ENCODE measurements at regions not wholly inside any gene's neighbourhood (a gene's known extent, or its start where the extent isn't known, plus 50 kb on each side); places are given as distances from the start of the nearest gene placed in this dataset.
"Not testable (repeated sequence)": the region's sequence is repeated elsewhere in the genome, so short reads cannot be mapped to it uniquely, and the experiment has no call there.

DNA sequence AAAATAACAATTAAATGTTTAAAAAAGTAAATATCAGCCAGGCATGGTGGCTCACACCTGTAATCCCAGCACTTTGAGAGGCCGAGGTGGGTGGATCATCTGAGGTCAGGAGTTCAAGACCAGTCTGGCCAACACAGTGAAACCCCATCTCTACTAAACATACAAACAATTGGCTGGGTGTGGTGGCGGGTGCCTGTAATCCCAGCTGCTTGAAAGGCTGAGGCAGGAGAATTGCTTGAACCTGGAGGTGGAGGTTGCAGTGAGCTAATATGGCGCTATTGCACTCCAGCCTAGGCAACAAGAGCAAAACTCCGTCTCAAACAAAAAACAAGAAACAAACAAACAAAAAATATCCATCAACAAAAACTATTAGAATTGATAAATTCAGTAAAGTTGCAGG is 77.5 kb downstream of the SNX5 start:
- H3K27ac ChIP-seq (ENCODE audit: low read depth, low read length); H3K4ac ChIP-seq (ENCODE audit: low read depth, low read length); H3K9me3 ChIP-seq (ENCODE audit: insufficient read depth, low read depth, low read length); H3K9ac ChIP-seq (ENCODE audit: low read length); H4K12ac ChIP-seq (ENCODE audit: low read depth, low read length); H2AFZ ChIP-seq (ENCODE audit: insufficient read depth, low read length, poor library complexity); H2AK5ac ChIP-seq (ENCODE audit: low read length); DNase-seq; H3K79me1 ChIP-seq (ENCODE audit: low read length); H4K91ac ChIP-seq (ENCODE audit: low read depth, low read length); H2BK5ac ChIP-seq (ENCODE audit: low read depth, low read length, poor library complexity); H3K4me3 ChIP-seq (ENCODE audit: low read depth, low read length); H4K8ac ChIP-seq (ENCODE audit: low read depth, low read length); H3K4me2 ChIP-seq (ENCODE audit: low read length); H3K14ac ChIP-seq (ENCODE audit: low read length); H2BK12ac ChIP-seq (ENCODE audit: low read length); H3K4me1 ChIP-seq (ENCODE audit: control insufficient read depth in 1 of 2, insufficient read depth in 2 of 2, low read length in 2 of 2); H2BK120ac ChIP-seq (ENCODE audit: insufficient read depth, low read length, poor library complexity); H3K36me3 ChIP-seq (ENCODE audit: control insufficient read depth in 1 of 2, insufficient read depth in 2 of 2, low read length in 2 of 2); H3K23ac ChIP-seq (ENCODE audit: low read length); H3K79me2 ChIP-seq (ENCODE audit: control insufficient read depth, insufficient read depth, low read length, poor library complexity); H3K27me3 ChIP-seq (ENCODE audit: insufficient read depth, low read length); H3K18ac ChIP-seq (ENCODE audit: low read length): not testable (repeated sequence)
- no CpG with 5 or more reads among the region's 4 CpGs for WGBS (ENCODE audit: extremely low coverage, insufficient coverage, insufficient read length)

GRCh38 chr20:17890330-17890729 is 78.3 kb downstream of the SNX5 start:
- Histone ChIP-seq H3K27me3 (ENCODE audit: insufficient read depth, low read length) (no peaks in the 10 kb centered on the region), H3K9me3 (ENCODE audit: insufficient read depth, low read depth, low read length) (peaks cover 8% of the 10 kb centered on the region), H3K79me1 (ENCODE audit: low read length) (no peaks in the 10 kb centered on the region), H2BK5ac (ENCODE audit: low read depth, low read length, poor library complexity) (no peak overlapping the region), H3K4me2 (ENCODE audit: low read length) (no peak overlapping the region), H3K79me2 (ENCODE audit: control insufficient read depth, insufficient read depth, low read length, poor library complexity) (no peaks in the 10 kb centered on the region), H4K91ac (ENCODE audit: low read depth, low read length) (no peak overlapping the region), H3K14ac (ENCODE audit: low read length) (no peak overlapping the region), H3K4ac (ENCODE audit: low read depth, low read length) (no peak overlapping the region), H3K4me3 (ENCODE audit: low read depth, low read length) (no peak overlapping the region), H4K12ac (ENCODE audit: low read depth, low read length) (no peak overlapping the region), H3K36me3 (ENCODE audit: control insufficient read depth in 1 of 2, insufficient read depth in 2 of 2, low read length in 2 of 2) (no peaks in the 10 kb centered on the region), H2BK120ac (ENCODE audit: insufficient read depth, low read length, poor library complexity) (no peak overlapping the region), H3K27ac (ENCODE audit: low read depth, low read length) (no peak overlapping the region), H3K18ac (ENCODE audit: low read length) (no peak overlapping the region), H3K9ac (ENCODE audit: low read length) (no peak overlapping the region), H3K23ac (ENCODE audit: low read length) (no peak overlapping the region), H2BK12ac (ENCODE audit: low read length) (no peak overlapping the region), H2AFZ (ENCODE audit: insufficient read depth, low read length, poor library complexity) (no peak overlapping the region), H2AK5ac (ENCODE audit: low read length) (no peak overlapping the region), H4K8ac (ENCODE audit: low read depth, low read length) (no peak overlapping the region), H3K4me1 (ENCODE audit: control insufficient read depth in 1 of 2, insufficient read depth in 2 of 2, low read length in 2 of 2) (peaks cover 2 to 5% of the 10 kb centered on the region in 2 experiments)
- DNase-seq, result no peak
- WGBS (ENCODE audit: extremely low coverage, insufficient coverage, insufficient read length), result no CpG with 5 or more reads among the region's 3 CpGs

- Histone ChIP-seq H3K36me3 (ENCODE audit: control insufficient read depth in 1 of 2, insufficient read depth in 2 of 2, low read length in 2 of 2) (no peaks in the 10 kb centered on the region), H3K4me3 (ENCODE audit: low read depth, low read length) (no peak overlapping the region), H3K4ac (ENCODE audit: low read depth, low read length) (no peak overlapping the region), H2BK120ac (ENCODE audit: insufficient read depth, low read length, poor library complexity) (no peak overlapping the region), H3K79me2 (ENCODE audit: control insufficient read depth, insufficient read depth, low read length, poor library complexity) (no peaks in the 10 kb centered on the region), H3K9ac (ENCODE audit: low read length) (no peak overlapping the region), H2AFZ (ENCODE audit: insufficient read depth, low read length, poor library complexity) (no peak overlapping the region), H3K4me2 (ENCODE audit: low read length) (no peak overlapping the region), H2AK5ac (ENCODE audit: low read length) (no peak overlapping the region), H4K8ac (ENCODE audit: low read depth, low read length) (no peak overlapping the region), H2BK5ac (ENCODE audit: low read depth, low read length, poor library complexity) (no peak overlapping the region), H3K18ac (ENCODE audit: low read length) (no peak overlapping the region), H3K27ac (ENCODE audit: low read depth, low read length) (no peak overlapping the region), H2BK12ac (ENCODE audit: low read length) (no peak overlapping the region), H4K91ac (ENCODE audit: low read depth, low read length) (no peak overlapping the region), H4K12ac (ENCODE audit: low read depth, low read length) (no peak overlapping the region), H3K23ac (ENCODE audit: low read length) (no peak overlapping the region), H3K79me1 (ENCODE audit: low read length) (no peaks in the 10 kb centered on the region), H3K27me3 (ENCODE audit: insufficient read depth, low read length) (no peaks in the 10 kb centered on the region), H3K14ac (ENCODE audit: low read length) (no peak overlapping the region), H3K4me1 (ENCODE audit: control insufficient read depth in 1 of 2, insufficient read depth in 2 of 2, low read length in 2 of 2) (no peaks in the 10 kb centered on the region), H3K9me3 (ENCODE audit: insufficient read depth, low read depth, low read length) (peaks cover 8% of the 10 kb centered on the region)
- peak; percentile 52 to 70 for DNase-seq
- WGBS (ENCODE audit: extremely low coverage, insufficient coverage, insufficient read length), result no CpG with 5 or more reads among the region's 1 CpG
Observed at GRCh38 chr20:17889226-17889625, 79.4 kb downstream of the SNX5 start.

GRCh38 chr20:17888044-17888443 is 80.5 kb downstream of the SNX5 start:
- Histone ChIP-seq H2BK5ac (ENCODE audit: low read depth, low read length, poor library complexity) (no peak overlapping the region), H3K4ac (ENCODE audit: low read depth, low read length) (no peak overlapping the region), H3K9ac (ENCODE audit: low read length) (no peak overlapping the region), H4K12ac (ENCODE audit: low read depth, low read length) (no peak overlapping the region), H3K23ac (ENCODE audit: low read length) (no peak overlapping the region), H3K4me3 (ENCODE audit: low read depth, low read length) (no peak overlapping the region), H4K91ac (ENCODE audit: low read depth, low read length) (no peak overlapping the region), H2AK5ac (ENCODE audit: low read length) (no peak overlapping the region), H3K27ac (ENCODE audit: low read depth, low read length) (no peak overlapping the region), H3K79me2 (ENCODE audit: control insufficient read depth, insufficient read depth, low read length, poor library complexity) (no peaks in the 10 kb centered on the region), H3K14ac (ENCODE audit: low read length) (no peak overlapping the region), H3K36me3 (ENCODE audit: control insufficient read depth in 1 of 2, insufficient read depth in 2 of 2, low read length in 2 of 2) (no peaks in the 10 kb centered on the region), H3K79me1 (ENCODE audit: low read length) (no peaks in the 10 kb centered on the region), H3K27me3 (ENCODE audit: insufficient read depth, low read length) (no peaks in the 10 kb centered on the region), H3K4me1 (ENCODE audit: control insufficient read depth in 1 of 2, insufficient read depth in 2 of 2, low read length in 2 of 2) (no peaks in the 10 kb centered on the region), H3K9me3 (ENCODE audit: insufficient read depth, low read depth, low read length) (peaks cover 8% of the 10 kb centered on the region), H2BK12ac (ENCODE audit: low read length) (no peak overlapping the region), H3K4me2 (ENCODE audit: low read length) (no peak overlapping the region), H2BK120ac (ENCODE audit: insufficient read depth, low read length, poor library complexity) (no peak overlapping the region), H4K8ac (ENCODE audit: low read depth, low read length) (no peak overlapping the region), H3K18ac (ENCODE audit: low read length) (no peak overlapping the region), H2AFZ (ENCODE audit: insufficient read depth, low read length, poor library complexity) (no peak overlapping the region)
- peak; percentile 70 to 82 for DNase-seq
- no CpG with 5 or more reads among the region's 9 CpGs for WGBS (ENCODE audit: extremely low coverage, insufficient coverage, insufficient read length)

Measured in trophoblast cell (in vitro differentiated cells and primary cell).